ENCODE measurements at regions not wholly inside any gene's neighbourhood (a gene's known extent, or its start where the extent isn't known, plus 50 kb on each side); places are given as distances from the start of the nearest gene placed in this dataset.

GRCh38 chr14:82879949-82880535 lies 1346.4 kb upstream of the SEL1L start:
- no peak for TF ChIP-seq CTCF (IDR thresholded peaks at IDR 0.05; ENCODE audit: insufficient read depth, low read length, poor library complexity, severe bottlenecking)

GRCh38 chr14:82886670-82887069 lies 1353.0 kb upstream of the SEL1L start:
- no peaks in the 10 kb centered on the region for H3K27me3 ChIP-seq (ENCODE audit: control insufficient read depth, insufficient read depth, low read length)
- TF ChIP-seq CTCF (IDR thresholded peaks at IDR 0.05; ENCODE audit: insufficient read depth, low read length, poor library complexity, severe bottlenecking) = no peak
- no peak for DNase-seq (ENCODE audit: low read depth)
- no peaks in the 10 kb centered on the region for H3K36me3 ChIP-seq (ENCODE audit: control insufficient read depth, insufficient read depth, low read length)
- no peak overlapping the region for H3K4me3 ChIP-seq (ENCODE audit: low read depth, low read length)

More at GRCh38 chr14:82879949-82880535, 1346.4 kb upstream of the SEL1L start:
- H3K36me3 ChIP-seq (ENCODE audit: control insufficient read depth, insufficient read depth, low read length) = no peaks in the 10 kb centered on the region
- no peak overlapping the region for H3K4me3 ChIP-seq (ENCODE audit: low read depth, low read length)
- DNase-seq (ENCODE audit: low read depth) = no peak
- no peaks in the 10 kb centered on the region for H3K27me3 ChIP-seq (ENCODE audit: control insufficient read depth, insufficient read depth, low read length)

GRCh38 chr14:82889701-82890100 lies 1356.0 kb upstream of the SEL1L start:
- no peaks in the 10 kb centered on the region for H3K27me3 ChIP-seq (ENCODE audit: control insufficient read depth, insufficient read depth, low read length)
- H3K36me3 ChIP-seq (ENCODE audit: control insufficient read depth, insufficient read depth, low read length) = no peaks in the 10 kb centered on the region
- DNase-seq (ENCODE audit: low read depth) = no peak
- no peak overlapping the region for H3K4me3 ChIP-seq (ENCODE audit: low read depth, low read length)
- TF ChIP-seq CTCF (IDR thresholded peaks at IDR 0.05; ENCODE audit: insufficient read depth, low read length, poor library complexity, severe bottlenecking) = no peak

- no peaks in the 10 kb centered on the region for H3K27me3 ChIP-seq (ENCODE audit: control insufficient read depth, insufficient read depth, low read length)
- H3K4me3 ChIP-seq (ENCODE audit: low read depth, low read length) = no peak overlapping the region
- no peaks in the 10 kb centered on the region for H3K36me3 ChIP-seq (ENCODE audit: control insufficient read depth, insufficient read depth, low read length)
- DNase-seq (ENCODE audit: low read depth) = no peak
- TF ChIP-seq CTCF (IDR thresholded peaks at IDR 0.05; ENCODE audit: insufficient read depth, low read length, poor library complexity, severe bottlenecking) = no peak
These were observed 1362.8 kb upstream of the SEL1L start for GRCh38 chr14:82896476-82896875.

- no peak for DNase-seq (ENCODE audit: low read depth)
- H3K27me3 ChIP-seq (ENCODE audit: control insufficient read depth, insufficient read depth, low read length) = no peaks in the 10 kb centered on the region
- no peaks in the 10 kb centered on the region for H3K36me3 ChIP-seq (ENCODE audit: control insufficient read depth, insufficient read depth, low read length)
- no peak for TF ChIP-seq CTCF (IDR thresholded peaks at IDR 0.05; ENCODE audit: insufficient read depth, low read length, poor library complexity, severe bottlenecking)
- no peak overlapping the region for H3K4me3 ChIP-seq (ENCODE audit: low read depth, low read length)
These were observed 1364.0 kb upstream of the SEL1L start for GRCh38 chr14:82897469-82898308.

Data from kidney epithelial cell (primary cell).